GM18502 (cell line): ENCODE measurements at regions not wholly inside any gene's neighbourhood (a gene's known extent, or its start where the extent isn't known, plus 50 kb on each side); places are given as distances from the start of the nearest gene placed in this dataset.

Experiments
- ATAC-seq: cut with Tn5 transposase; IDR thresholded peaks from one replicate; pipeline ENCODE4 v1.9.1; 2021; ENCODE audit warnings: mild to moderate bottlenecking; ENCODE audit not compliant: unreplicated experiment, poor library complexity

- no peak for ATAC-seq
These were observed 1393.3 kb upstream of the TMEM132C start for GRCh38 chr12:126873701-126874100.

GRCh38 chr12:126874427-126875026, 1392.4 kb upstream of the TMEM132C start:
- ATAC-seq = peak; percentile 93

- ATAC-seq = no peak
These were observed 1387.1 kb upstream of the TMEM132C start for GRCh38 chr12:126879842-126880241.

GRCh38 chr12:126883697-126884096, 1383.3 kb upstream of the TMEM132C start:
- no peak for ATAC-seq

GRCh38 chr12:126889501-126889900, 1377.5 kb upstream of the TMEM132C start:
- no peak for ATAC-seq

- no peak for ATAC-seq
These were observed 1376.9 kb upstream of the TMEM132C start for GRCh38 chr12:126890097-126890496.

GRCh38 chr12:126891789-126892188, 1375.2 kb upstream of the TMEM132C start:
- ATAC-seq = no peak

- no peak for ATAC-seq
These were observed 1370.7 kb upstream of the TMEM132C start for GRCh38 chr12:126895951-126896913.

GRCh38 chr12:126897102-126897501, 1369.9 kb upstream of the TMEM132C start:
- ATAC-seq = no peak

GRCh38 chr12:126897778-126898177, 1369.2 kb upstream of the TMEM132C start:
- no peak for ATAC-seq

GRCh38 chr12:126898562-126898961, 1368.4 kb upstream of the TMEM132C start:
- no peak for ATAC-seq

GRCh38 chr12:126899926-126900792, 1366.8 kb upstream of the TMEM132C start:
- no peak for ATAC-seq

- no peak for ATAC-seq
These were observed 1363.7 kb upstream of the TMEM132C start for GRCh38 chr12:126903027-126903876.

- ATAC-seq = no peak
These were observed 1361.2 kb upstream of the TMEM132C start for GRCh38 chr12:126905752-126906151.

- ATAC-seq = no peak
These were observed 1358.8 kb upstream of the TMEM132C start for GRCh38 chr12:126907900-126908764.

- ATAC-seq = no peak
These were observed 1358.2 kb upstream of the TMEM132C start for GRCh38 chr12:126908765-126909142.

- ATAC-seq = no peak
These were observed 1356.4 kb upstream of the TMEM132C start for GRCh38 chr12:126910570-126910969.

- ATAC-seq = no peak
These were observed 1354.9 kb upstream of the TMEM132C start for GRCh38 chr12:126912111-126912510.
